ENCODE measurements at regions not wholly inside any gene's neighbourhood (a gene's known extent, or its start where the extent isn't known, plus 50 kb on each side); places are given as distances from the start of the nearest gene placed in this dataset.

GRCh38 chr2:52000151-52000855 is 968.4 kb upstream of the NRXN1 start:
- Histone ChIP-seq H3K36me3 (ENCODE audit: control insufficient read depth in 4 of 4, insufficient read depth in 4 of 4, low read length in 3 of 4) (no peaks in the 10 kb centered on the region), H3K27me3 (replicated peaks in 2 of 5; ENCODE audit: control insufficient read depth in 4 of 5, insufficient read depth in 5 of 5, low read length in 4 of 5) (no peaks in the 10 kb centered on the region), H3K27ac (ENCODE audit: insufficient read depth in 1 of 2, low read depth in 1 of 2, low read length in 2 of 2, poor library complexity in 1 of 2, severe bottlenecking in 2 of 2) (no peak overlapping the region), H3K4me3 (ENCODE audit: control insufficient read depth in 1 of 7, extremely low read depth in 1 of 7, insufficient read depth in 4 of 7, low read depth in 2 of 7, low read length in 6 of 7) (no peak overlapping the region), H3K9me3 (ENCODE audit: control extremely low read depth in 1 of 5, control insufficient read depth in 4 of 5, insufficient read depth in 2 of 5, low read depth in 1 of 5, low read length in 4 of 5) (no peaks in the 10 kb centered on the region), H3K4me1 (ENCODE audit: control extremely low read depth in 1 of 4, control insufficient read depth in 4 of 4, insufficient read depth in 4 of 4, low read length in 3 of 4) (no peaks in the 10 kb centered on the region)
- POLR2A ChIA-PET: no interaction called here
- DNase-seq: no peak
- CTCF ChIA-PET: no interaction called here
- WGBS (ENCODE audit: insufficient coverage): 100% methylated on average over 1 of the region's 2 CpGs

- 95% methylated on average over 3 of the region's 3 CpGs for WGBS (ENCODE audit: insufficient coverage)
- Histone ChIP-seq H3K27me3 (replicated peaks in 2 of 5; ENCODE audit: control insufficient read depth in 4 of 5, insufficient read depth in 5 of 5, low read length in 4 of 5) (no peaks in the 10 kb centered on the region), H3K9me3 (ENCODE audit: control extremely low read depth in 1 of 5, control insufficient read depth in 4 of 5, insufficient read depth in 2 of 5, low read depth in 1 of 5, low read length in 4 of 5) (no peaks in the 10 kb centered on the region), H3K27ac (ENCODE audit: insufficient read depth in 1 of 2, low read depth in 1 of 2, low read length in 2 of 2, poor library complexity in 1 of 2, severe bottlenecking in 2 of 2) (no peak overlapping the region), H3K4me3 (ENCODE audit: control insufficient read depth in 1 of 7, extremely low read depth in 1 of 7, insufficient read depth in 4 of 7, low read depth in 2 of 7, low read length in 6 of 7) (no peak overlapping the region), H3K4me1 (ENCODE audit: control extremely low read depth in 1 of 4, control insufficient read depth in 4 of 4, insufficient read depth in 4 of 4, low read length in 3 of 4) (no peaks in the 10 kb centered on the region), H3K36me3 (ENCODE audit: control insufficient read depth in 4 of 4, insufficient read depth in 4 of 4, low read length in 3 of 4) (no peaks in the 10 kb centered on the region)
- DNase-seq: no peak
- ChIA-PET CTCF (no interaction called here), POLR2A (no interaction called here)
Measured at GRCh38 chr2:51998890-51999289, 967.0 kb upstream of the NRXN1 start.

- ChIA-PET POLR2A (no interaction called here), CTCF (no interaction called here)
- DNase-seq: no peak
- no peak overlapping the region for H3K27ac ChIP-seq (ENCODE audit: insufficient read depth in 1 of 2, low read depth in 1 of 2, low read length in 2 of 2, poor library complexity in 1 of 2, severe bottlenecking in 2 of 2)
- H3K9me3 ChIP-seq (ENCODE audit: control extremely low read depth in 1 of 5, control insufficient read depth in 4 of 5, insufficient read depth in 2 of 5, low read depth in 1 of 5, low read length in 4 of 5): no peaks in the 10 kb centered on the region
- H3K36me3 ChIP-seq (ENCODE audit: control insufficient read depth in 4 of 4, insufficient read depth in 4 of 4, low read length in 3 of 4): no peaks in the 10 kb centered on the region
- WGBS (ENCODE audit: insufficient coverage): no CpG with 5 or more reads among the region's 2 CpGs
- H3K4me3 ChIP-seq (ENCODE audit: control insufficient read depth in 1 of 7, extremely low read depth in 1 of 7, insufficient read depth in 4 of 7, low read depth in 2 of 7, low read length in 6 of 7): no peak overlapping the region
- no peaks in the 10 kb centered on the region for H3K4me1 ChIP-seq (ENCODE audit: control extremely low read depth in 1 of 4, control insufficient read depth in 4 of 4, insufficient read depth in 4 of 4, low read length in 3 of 4)
- no peaks in the 10 kb centered on the region for H3K27me3 ChIP-seq (replicated peaks in 2 of 5; ENCODE audit: control insufficient read depth in 4 of 5, insufficient read depth in 5 of 5, low read length in 4 of 5)
Measured at GRCh38 chr2:51997571-51997970, 965.6 kb upstream of the NRXN1 start.

GRCh38 chr2:51995293-51995692 is 963.4 kb upstream of the NRXN1 start:
- WGBS (ENCODE audit: insufficient coverage): 80% methylated on average over 1 of the region's 1 CpG
- H3K36me3 ChIP-seq (ENCODE audit: control insufficient read depth in 4 of 4, insufficient read depth in 4 of 4, low read length in 3 of 4): no peaks in the 10 kb centered on the region
- no peak overlapping the region for H3K27ac ChIP-seq (ENCODE audit: insufficient read depth in 1 of 2, low read depth in 1 of 2, low read length in 2 of 2, poor library complexity in 1 of 2, severe bottlenecking in 2 of 2)
- CTCF ChIA-PET: no interaction called here
- no peak for DNase-seq
- no peaks in the 10 kb centered on the region for H3K4me1 ChIP-seq (ENCODE audit: control extremely low read depth in 1 of 4, control insufficient read depth in 4 of 4, insufficient read depth in 4 of 4, low read length in 3 of 4)
- POLR2A ChIA-PET: no interaction called here
- no peaks in the 10 kb centered on the region for H3K9me3 ChIP-seq (ENCODE audit: control extremely low read depth in 1 of 5, control insufficient read depth in 4 of 5, insufficient read depth in 2 of 5, low read depth in 1 of 5, low read length in 4 of 5)
- H3K4me3 ChIP-seq (ENCODE audit: control insufficient read depth in 1 of 7, extremely low read depth in 1 of 7, insufficient read depth in 4 of 7, low read depth in 2 of 7, low read length in 6 of 7): no peak overlapping the region
- no peaks in the 10 kb centered on the region for H3K27me3 ChIP-seq (replicated peaks in 2 of 5; ENCODE audit: control insufficient read depth in 4 of 5, insufficient read depth in 5 of 5, low read length in 4 of 5)

GRCh38 chr2:51994123-51994763 is 962.3 kb upstream of the NRXN1 start:
- ChIA-PET POLR2A (no interaction called here), CTCF (no interaction called here)
- no peak for DNase-seq
- Histone ChIP-seq H3K4me3 (ENCODE audit: control insufficient read depth in 1 of 7, extremely low read depth in 1 of 7, insufficient read depth in 4 of 7, low read depth in 2 of 7, low read length in 6 of 7) (no peak overlapping the region), H3K27me3 (replicated peaks in 2 of 5; ENCODE audit: control insufficient read depth in 4 of 5, insufficient read depth in 5 of 5, low read length in 4 of 5) (no peaks in the 10 kb centered on the region), H3K36me3 (ENCODE audit: control insufficient read depth in 4 of 4, insufficient read depth in 4 of 4, low read length in 3 of 4) (no peaks in the 10 kb centered on the region), H3K27ac (ENCODE audit: insufficient read depth in 1 of 2, low read depth in 1 of 2, low read length in 2 of 2, poor library complexity in 1 of 2, severe bottlenecking in 2 of 2) (no peak overlapping the region), H3K9me3 (ENCODE audit: control extremely low read depth in 1 of 5, control insufficient read depth in 4 of 5, insufficient read depth in 2 of 5, low read depth in 1 of 5, low read length in 4 of 5) (no peaks in the 10 kb centered on the region), H3K4me1 (ENCODE audit: control extremely low read depth in 1 of 4, control insufficient read depth in 4 of 4, insufficient read depth in 4 of 4, low read length in 3 of 4) (no peaks in the 10 kb centered on the region)
- 91% methylated on average over 1 of the region's 1 CpG for WGBS (ENCODE audit: insufficient coverage)

GRCh38 chr2:51990684-51991083 is 958.8 kb upstream of the NRXN1 start:
- H3K27ac ChIP-seq (ENCODE audit: insufficient read depth in 1 of 2, low read depth in 1 of 2, low read length in 2 of 2, poor library complexity in 1 of 2, severe bottlenecking in 2 of 2): no peak overlapping the region
- H3K9me3 ChIP-seq (ENCODE audit: control extremely low read depth in 1 of 5, control insufficient read depth in 4 of 5, insufficient read depth in 2 of 5, low read depth in 1 of 5, low read length in 4 of 5): no peaks in the 10 kb centered on the region
- POLR2A ChIA-PET: no interaction called here
- no peaks in the 10 kb centered on the region for H3K4me1 ChIP-seq (ENCODE audit: control extremely low read depth in 1 of 4, control insufficient read depth in 4 of 4, insufficient read depth in 4 of 4, low read length in 3 of 4)
- H3K27me3 ChIP-seq (replicated peaks in 2 of 5; ENCODE audit: control insufficient read depth in 4 of 5, insufficient read depth in 5 of 5, low read length in 4 of 5): no peaks in the 10 kb centered on the region
- no peak overlapping the region for H3K4me3 ChIP-seq (ENCODE audit: control insufficient read depth in 1 of 7, extremely low read depth in 1 of 7, insufficient read depth in 4 of 7, low read depth in 2 of 7, low read length in 6 of 7)
- no peak for DNase-seq
- CTCF ChIA-PET: no interaction called here
- H3K36me3 ChIP-seq (ENCODE audit: control insufficient read depth in 4 of 4, insufficient read depth in 4 of 4, low read length in 3 of 4): no peaks in the 10 kb centered on the region

GRCh38 chr2:51986101-51986500 is 954.2 kb upstream of the NRXN1 start:
- Histone ChIP-seq H3K36me3 (ENCODE audit: control insufficient read depth in 4 of 4, insufficient read depth in 4 of 4, low read length in 3 of 4) (no peaks in the 10 kb centered on the region), H3K27ac (ENCODE audit: insufficient read depth in 1 of 2, low read depth in 1 of 2, low read length in 2 of 2, poor library complexity in 1 of 2, severe bottlenecking in 2 of 2) (no peak overlapping the region), H3K27me3 (replicated peaks in 2 of 5; ENCODE audit: control insufficient read depth in 4 of 5, insufficient read depth in 5 of 5, low read length in 4 of 5) (no peaks in the 10 kb centered on the region), H3K4me1 (ENCODE audit: control extremely low read depth in 1 of 4, control insufficient read depth in 4 of 4, insufficient read depth in 4 of 4, low read length in 3 of 4) (no peaks in the 10 kb centered on the region), H3K9me3 (ENCODE audit: control extremely low read depth in 1 of 5, control insufficient read depth in 4 of 5, insufficient read depth in 2 of 5, low read depth in 1 of 5, low read length in 4 of 5) (no peaks in the 10 kb centered on the region), H3K4me3 (ENCODE audit: control insufficient read depth in 1 of 7, extremely low read depth in 1 of 7, insufficient read depth in 4 of 7, low read depth in 2 of 7, low read length in 6 of 7) (no peak overlapping the region)
- 100% methylated on average over 1 of the region's 2 CpGs for WGBS (ENCODE audit: insufficient coverage)
- ChIA-PET POLR2A (no interaction called here), CTCF (no interaction called here)
- no peak for DNase-seq

Measured in common myeloid progenitor, CD34-positive (primary cell).